Occipital lobe (tissue), 1 donor: ENCODE measurements at regions not wholly inside any gene's neighbourhood (a gene's known extent, or its start where the extent isn't known, plus 50 kb on each side); places are given as distances from the start of the nearest gene placed in this dataset.

Source experiments
- DNase-seq: peaks from one replicate; lab custom pipeline; 2025; lab: John Stamatoyannopoulos, UW

DNA sequence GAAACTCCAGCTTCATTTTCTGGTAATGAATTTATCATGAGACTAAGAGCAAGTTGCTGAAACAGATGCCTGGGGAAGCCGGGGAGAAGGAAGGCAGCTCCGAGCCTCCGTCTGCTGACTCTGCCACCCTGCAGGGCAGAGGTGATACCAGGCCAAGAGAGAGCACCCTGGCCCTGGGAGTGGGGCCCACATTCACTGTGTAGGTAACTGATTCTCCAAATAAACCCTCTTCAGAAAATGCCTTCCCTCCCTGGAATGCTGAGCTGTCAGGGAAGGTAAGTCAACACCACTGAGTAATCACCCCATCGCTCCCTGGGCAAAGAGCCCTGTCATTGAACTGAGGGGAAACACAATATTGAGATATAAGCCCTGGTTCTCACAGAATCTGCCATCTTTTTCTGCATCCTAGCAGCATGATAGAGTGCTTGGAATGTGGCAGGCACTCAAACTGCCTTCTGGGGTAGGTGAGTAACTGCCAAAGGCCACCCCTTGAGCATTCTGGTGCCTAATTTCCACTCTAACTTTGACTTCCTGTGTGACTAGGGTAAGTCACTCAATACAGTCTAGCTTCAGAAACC lies 147.6 kb downstream of the SPATA19 start:
- DNase-seq: no peak

DNA sequence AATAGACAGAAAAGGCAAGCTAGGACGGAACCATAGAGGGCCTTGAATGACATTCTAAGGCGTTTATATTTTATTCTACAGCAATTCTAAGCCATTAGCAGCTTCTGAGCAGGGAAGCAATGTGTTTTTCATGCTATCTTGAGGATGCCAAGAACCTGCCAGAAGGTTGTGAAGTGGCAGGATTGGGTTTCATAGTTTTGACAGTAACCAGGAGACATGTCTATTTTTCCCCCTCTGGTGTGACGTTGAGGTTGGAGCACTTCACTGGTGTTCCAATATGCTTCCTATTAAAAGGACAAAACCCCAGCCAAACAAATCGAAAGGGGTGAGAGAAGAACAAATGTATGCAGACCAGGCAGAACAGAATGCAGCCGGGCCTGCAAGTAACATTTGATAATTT lies 148.2 kb downstream of the SPATA19 start:
- DNase-seq: no peak

DNA sequence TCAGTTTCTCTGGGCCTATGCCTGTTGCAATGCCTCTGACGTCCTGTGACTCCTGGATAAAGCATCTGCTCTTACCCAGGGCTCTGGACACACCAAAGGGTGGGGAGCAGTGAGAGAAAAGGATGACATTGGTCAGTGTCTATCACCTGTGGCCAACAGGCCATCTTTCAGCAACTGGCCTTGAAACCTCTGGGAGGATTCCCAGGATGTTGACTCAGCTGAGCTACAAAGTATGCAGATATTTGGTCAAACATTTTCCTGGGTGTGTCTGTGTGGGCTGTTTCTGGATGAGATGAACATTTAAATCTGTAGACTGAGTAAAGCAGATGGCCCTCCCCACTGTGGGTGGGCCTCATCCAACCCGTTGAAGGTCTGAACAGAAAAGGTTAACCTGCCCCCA lies 149.9 kb downstream of the SPATA19 start:
- DNase-seq: no peak

DNA sequence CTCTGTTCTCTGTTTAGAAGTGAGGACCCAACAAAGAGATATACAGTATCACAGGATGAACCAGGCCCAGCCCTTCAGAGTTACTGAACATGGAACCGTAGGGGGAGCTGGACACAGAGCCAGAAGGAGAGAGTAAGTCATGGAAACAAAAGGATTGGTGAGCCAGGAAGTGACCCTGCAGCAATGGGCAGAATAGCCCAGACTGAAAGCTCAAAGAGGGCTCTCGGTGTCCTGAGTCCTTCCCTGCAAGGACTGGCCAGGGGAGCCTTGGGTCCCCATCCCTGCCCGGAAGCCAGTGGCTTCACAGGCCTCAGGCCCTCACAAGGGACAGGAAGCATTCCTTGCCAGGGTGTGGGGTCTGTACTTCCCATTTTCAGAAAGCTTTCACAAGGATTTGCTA lies 150.6 kb downstream of the SPATA19 start:
- DNase-seq: no peak

DNA sequence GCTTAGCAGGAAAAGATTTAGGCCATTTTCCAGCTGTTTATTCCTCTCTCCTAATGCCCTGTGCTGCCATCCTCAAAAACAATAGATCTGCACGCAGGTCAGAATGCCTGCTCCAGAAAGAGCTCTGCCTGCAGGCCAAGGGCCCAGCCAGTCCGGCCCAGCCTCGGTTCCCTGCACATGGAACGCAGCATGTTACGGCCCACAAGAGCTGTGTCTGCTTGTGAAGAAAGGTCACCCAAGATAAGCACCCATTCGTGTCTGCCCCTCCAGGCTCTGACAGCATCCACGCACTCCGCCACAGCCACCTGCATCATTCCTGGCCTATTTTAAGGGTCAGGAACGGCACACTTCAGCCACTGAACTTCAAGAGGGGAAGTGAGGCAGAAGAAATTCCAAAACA lies 152.2 kb downstream of the SPATA19 start:
- no peak for DNase-seq

DNA sequence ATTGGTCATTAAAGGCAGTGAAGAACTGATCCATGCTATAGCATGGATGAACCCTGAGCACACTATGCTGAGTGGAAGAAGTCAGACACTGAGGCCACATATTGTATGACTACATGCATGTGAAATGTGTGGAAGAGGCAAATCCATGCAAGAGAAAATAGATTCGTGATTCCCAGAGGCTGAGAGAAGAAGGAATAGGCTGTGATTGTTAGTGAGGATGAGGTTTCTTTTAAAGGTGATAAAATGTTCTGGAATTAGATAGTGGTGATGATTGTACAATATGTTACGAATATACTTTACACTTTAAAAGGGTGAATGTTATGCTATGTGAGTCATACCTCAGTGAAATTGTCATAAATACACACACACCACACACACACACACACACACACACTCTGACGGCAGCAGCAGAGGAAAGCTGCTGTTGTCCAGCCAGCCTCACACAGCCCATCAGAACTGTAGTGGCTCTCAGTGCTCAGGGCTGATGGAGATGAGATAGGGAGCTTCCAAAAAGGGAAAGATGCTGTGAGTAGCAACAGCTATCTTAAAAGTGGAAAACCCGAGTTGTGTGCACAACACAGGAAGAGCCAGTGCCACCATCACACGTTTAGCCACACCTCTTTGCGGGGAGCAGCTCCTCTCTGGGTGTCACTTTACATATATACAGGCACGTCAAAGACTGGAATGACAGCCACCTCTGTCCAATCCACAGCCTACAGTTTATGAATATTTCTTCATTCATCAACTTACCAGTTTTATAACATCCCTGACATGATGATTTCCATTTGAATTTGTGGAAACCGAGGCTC lies 153.0 kb downstream of the SPATA19 start:
- peak; percentile 49 for DNase-seq

DNA sequence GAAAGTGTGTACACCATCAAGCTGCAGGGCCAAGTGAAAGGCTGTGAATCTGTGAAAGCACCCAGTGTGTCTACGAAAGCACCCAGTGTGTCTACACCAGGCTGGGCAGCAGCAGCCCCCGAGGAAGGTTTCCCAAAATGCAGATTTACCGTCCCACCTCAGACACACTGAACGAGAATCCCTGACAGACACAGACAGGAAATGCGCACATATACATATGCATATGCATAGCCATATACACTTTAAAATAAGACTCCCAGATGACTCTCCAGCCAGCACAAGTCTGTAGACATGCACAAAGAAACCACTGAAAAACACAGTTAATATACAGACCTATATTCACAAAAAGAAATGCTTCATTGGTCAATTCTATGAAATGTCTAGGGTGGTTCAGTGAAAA lies 155.5 kb upstream of the OPCML start:
- no peak for DNase-seq

DNA sequence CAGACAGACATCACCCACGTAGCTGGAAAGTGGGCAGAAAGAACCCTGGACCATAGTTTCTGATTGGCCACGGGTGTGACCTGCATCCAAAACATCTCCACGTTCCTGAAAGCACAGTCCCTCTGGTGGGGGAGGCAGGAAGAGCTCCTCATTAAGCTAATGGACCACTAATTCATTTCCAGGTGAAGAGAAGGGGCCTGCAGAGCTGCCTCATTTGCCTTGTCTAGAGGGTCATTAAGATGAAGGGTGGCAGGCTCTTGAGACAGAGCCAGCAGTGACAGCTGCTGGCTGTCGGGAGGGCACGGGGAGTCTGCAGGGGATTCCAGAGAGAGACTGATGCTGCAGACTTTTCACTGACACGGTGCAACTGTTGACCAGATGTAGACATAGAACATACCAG lies 149.6 kb upstream of the OPCML start:
- no peak for DNase-seq

DNA sequence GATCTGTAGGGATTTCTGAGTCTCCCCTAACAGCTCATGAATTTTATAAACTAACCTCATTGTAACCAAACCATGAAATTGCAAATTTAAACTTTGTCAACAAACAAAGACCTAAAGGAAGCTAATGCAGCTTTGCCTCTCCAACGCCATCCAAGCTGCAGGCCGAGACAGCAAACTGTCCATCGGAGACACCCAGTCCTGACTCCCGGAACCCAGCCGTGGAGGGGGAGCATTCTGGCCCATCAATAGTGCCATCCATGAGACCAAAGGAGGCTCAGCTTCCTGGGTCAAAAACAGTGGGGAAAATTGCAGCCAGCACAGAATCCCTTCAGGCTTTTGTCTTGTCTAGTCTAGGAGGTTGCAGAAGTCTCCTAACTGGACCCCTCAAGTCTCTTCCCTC lies 147.6 kb upstream of the OPCML start:
- DNase-seq: no peak

DNA sequence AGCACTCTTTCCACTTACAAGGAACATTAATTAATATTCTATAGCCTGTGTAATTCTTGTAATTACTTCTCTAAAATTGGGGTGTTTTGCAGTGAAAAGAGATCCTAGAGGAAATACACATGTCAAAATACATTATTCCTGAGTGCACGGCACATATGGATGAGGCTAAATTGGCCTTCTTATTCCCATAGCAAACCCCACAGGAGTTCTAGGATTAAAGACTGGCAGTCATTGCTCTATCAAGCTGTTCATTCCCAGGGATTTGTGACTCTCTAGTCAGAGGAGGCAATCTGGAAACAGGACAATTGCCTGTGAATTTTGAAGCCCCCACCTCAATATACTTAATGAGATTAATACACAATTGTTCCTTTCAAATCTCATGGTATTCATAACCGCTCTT lies 145.9 kb upstream of the OPCML start:
- DNase-seq: no peak

DNA sequence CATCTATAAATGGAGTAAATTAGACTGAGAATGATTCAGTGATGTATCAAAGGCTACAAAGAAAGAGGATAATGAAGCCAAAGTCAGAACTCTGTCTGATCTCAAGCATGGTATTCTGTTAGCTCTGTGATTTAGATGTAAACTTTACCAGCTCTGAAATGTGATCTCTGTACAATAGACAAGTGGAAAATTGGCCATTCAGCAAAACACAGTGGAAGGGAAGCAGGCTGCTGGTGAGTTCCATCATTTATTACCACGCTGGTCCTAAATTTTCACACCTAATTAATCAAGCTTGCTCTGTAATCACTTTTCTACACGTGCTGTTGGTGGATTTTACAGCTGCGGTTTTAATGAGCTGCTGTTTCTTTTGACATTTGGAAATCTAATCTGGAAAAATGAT lies 145.1 kb upstream of the OPCML start:
- DNase-seq: no peak

DNA sequence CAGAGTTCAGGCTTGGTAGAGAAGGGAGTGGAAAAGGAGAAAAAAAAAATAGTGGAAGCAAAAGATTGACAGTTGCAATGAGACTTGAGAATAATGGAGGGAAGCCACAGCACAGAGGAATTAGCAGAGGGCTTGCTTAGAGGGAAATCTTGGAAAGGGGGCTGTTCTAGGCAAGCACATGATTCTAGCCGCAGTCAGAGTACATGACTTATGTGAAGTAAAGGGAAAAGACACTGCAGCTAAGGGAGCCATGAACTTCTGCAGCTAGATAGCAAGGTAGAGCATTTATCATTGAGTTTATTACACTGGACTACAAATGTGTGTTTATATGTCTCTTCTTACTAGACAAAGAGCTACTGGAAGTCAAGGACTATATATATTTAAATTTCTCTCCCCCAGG lies 144.0 kb upstream of the OPCML start:
- no peak for DNase-seq

DNA sequence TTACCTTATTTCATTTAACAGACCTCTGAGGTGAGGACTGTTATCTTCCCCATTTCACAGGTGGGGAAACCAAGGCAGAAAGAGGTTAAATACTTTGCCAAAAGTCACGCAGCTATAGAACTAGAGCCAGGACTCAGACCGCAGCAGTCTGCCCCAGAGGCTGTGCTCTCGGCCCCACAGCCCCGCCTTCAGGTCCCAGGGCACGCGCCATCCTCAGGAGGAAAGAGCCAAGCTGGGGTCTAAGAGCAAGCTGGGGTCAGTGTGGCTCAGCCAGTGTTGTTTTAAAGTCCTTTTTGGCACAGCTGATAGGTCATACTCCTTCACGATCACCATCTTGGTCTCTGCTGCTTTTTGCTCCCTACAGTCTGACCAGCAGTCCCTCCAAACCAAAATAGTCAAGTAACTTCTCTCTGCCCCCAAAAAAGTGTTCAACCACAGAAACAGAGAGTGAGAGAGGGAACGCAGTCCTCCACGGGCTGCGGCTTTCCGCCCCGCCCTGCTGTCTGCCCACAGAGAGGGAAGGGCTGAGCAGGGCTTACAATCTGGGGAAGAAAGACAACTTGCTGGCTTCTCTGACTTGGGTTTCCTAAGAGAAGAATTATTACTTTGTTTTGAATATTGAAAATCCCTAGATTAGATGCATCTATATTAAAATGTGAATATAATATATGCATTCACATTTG lies 137.2 kb upstream of the OPCML start:
- no peak for DNase-seq

DNA sequence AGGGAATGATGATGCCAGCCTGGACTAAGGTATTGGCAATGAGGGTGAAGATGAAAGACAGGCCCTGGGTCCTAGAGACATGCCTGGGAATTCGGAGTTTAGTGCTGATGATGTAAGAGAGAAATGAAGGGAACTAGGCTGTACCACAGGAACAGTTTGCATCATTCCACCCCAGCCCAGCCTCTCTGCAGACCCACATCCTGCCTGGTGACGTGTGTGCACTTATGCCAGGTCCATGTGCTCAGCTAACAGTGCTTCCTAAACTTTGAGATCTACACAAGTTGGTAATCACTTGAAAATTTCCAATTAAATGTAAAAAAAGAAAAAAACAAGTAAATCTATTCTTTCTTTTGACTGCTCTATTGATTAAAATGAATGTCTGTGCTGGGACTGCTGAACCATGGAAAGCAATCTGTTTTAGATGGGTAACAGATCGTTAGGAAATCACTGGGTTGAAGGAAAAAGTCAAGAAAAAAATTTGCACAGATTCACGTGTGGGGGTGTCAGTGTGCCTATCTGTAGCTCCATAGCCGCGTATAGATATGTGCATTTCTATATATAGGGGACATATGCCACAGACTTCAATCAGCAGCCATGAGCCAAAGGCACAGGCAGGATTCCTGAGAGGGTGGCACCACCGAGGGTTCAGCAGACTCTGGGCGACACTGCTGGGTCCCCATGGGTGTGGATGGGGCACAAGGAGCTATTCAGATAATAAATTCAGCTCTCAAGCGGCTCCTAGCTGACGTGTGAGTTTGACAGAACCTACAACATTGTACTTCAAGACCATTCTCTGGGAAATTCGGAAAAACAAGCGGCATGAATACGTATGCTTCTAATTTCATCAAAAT lies 131.1 kb upstream of the OPCML start:
- DNase-seq: no peak

DNA sequence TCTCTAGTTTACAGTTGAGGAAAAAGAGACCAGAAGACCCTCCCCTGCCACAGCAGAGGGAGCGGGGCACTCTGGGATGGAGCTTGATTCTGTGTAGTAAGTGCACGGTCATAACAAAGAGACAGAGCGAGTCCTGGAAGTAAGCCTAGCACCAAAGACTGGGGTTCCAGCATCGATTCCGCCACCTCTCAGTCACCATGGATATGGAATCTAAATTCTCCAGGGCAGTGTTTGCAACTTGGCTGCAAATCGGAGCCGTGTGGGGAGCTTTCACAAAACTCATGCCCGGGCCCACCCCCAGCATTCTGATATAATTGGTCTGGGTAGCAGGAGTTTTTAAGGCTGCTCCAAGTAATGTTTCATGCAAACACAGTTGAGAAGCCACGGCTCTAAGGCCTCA lies 129.5 kb upstream of the OPCML start:
- DNase-seq: no peak

DNA sequence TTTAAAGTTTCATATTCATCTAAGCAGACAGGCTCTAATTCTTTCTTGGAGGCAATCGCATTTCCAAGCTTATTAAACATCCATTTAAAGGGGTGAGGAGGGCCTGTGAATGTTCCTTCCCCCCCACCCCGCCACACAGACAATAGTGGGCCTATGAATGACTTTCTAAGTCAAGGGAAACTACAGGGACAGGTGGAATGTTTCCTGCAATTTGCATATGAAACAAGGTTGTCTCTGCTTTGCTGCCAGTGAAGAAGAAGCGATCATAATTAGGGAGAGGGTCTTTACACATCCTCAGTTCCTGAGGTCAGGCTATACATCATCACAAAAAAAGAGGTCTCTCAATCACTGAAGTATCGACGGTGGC lies 127.9 kb upstream of the OPCML start:
- DNase-seq: no peak

DNA sequence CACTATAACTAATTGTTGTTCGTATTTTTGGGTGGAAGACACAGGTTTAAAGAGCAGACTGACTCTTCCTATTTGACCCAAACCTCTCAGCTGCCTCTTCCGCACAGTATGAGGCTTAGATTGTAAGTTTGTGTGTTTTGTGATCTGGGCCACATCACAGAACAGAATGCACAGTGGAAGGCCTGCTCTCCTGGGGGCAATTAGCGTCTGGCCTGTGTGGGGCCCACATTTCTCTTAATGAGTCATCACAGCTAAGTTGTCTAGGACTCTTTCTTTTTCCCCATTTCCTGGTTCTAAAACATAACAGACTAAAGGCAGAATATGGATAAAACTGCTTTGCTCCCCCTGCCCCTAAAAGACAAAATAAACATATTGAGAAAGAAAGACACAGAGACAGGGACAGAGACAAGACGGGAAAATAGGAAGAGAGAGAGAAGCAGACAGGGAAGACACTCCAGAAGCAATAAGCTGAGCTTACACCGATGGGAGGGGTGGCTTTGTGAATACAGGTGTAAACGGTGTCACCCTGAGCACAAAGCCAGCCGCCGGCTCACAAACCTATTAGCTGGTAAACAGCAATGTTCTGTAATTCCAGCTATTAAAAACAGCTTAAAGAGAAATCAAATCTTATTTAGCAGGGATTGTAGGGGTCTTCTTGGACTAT lies 127.4 kb upstream of the OPCML start:
- DNase-seq: no peak

DNA sequence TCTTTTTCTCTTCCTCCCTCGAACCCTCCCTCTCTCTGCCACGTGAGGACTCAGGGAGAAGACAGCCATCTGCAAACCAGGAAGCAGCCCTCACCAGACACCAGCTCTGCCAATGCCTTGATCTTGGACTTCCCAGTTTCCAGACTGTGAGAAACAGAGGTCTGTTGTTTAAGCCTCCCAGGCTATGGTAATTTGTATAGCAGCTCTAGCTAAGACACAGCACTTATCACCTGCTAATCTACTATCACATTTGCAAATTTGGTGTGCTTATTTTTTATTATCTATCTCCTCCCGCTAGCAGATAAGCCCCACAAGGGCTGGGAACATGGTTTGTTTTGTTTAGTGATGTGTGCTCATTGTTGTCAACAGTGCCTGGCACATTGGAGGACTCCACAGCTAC lies 124.8 kb upstream of the OPCML start:
- DNase-seq: no peak

DNA sequence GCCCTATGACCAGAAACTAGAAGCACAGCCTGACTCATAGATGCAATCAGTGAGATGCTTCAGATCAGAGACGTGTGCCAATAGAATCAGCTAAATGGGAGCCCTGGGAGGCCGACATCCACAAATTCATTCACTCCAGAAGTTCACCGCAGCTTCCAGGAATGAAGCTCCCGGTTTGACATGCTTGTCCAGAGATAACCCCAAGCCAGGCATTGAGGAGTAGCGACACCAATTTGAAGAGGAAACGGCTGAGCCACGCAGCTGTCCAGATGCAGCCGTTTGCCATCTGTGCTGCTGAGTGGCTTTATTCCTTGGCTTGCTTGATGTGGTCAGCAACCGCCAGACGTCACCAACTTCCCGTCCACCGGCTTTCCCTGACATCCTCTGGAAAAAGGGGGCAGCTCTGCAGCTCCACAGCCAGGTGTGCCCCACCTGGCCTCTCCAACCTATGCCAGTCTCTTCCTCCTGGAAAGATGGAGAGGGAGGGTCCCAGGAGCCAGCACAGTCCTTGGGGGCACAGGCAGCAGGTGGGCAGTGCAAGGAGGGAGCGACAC lies 123.9 kb upstream of the OPCML start:
- DNase-seq: no peak

DNA sequence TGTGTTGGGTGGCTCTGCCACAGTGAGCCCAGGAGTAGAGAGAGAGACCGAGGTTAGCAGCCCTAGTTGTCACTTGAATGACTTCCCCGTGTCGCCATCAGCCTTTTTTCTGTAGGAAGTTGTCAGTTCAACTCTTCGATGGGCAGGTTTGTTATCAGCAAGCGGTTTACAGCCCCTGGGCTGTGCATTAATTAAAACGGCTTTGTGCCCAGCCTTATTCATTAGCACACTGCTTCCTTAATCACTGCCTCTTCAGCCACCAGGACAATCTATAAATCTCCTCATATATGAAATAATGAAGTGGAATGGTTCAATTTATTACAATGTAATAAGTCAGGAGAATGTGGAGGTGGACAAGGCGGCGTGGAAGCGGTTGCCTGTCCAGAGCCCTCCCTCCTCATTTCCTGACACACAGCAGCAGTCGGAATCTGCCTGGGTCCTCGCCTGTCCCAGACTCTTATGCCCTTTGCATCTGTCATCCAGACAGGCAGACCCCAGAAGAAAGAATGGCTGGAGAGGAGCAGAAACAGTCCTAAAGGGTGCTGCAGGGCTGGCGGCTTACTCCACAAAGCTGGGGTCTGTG lies 122.4 kb upstream of the OPCML start:
- DNase-seq: no peak

DNA sequence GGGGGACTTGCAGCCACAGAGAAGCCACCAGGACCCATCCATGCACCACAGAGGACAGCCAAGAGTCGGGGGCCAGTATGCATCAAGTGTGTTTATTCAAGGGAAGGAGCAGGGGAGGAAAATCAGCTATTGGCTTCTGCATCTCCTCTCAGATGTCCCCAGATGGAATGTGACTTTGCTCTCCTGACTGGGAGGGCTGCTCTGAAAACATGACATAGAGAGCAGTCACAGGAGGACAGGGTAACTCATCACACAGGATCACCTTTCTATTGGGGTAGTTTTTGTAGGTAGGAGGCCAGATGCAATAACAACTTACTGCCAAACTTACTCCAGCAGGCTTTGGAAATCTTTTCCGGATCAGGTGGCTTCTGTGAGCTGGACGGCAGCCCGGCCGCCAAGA lies 121.0 kb upstream of the OPCML start:
- DNase-seq: no peak
